ENCODE measurements at regions not wholly inside any gene's neighbourhood (a gene's known extent, or its start where the extent isn't known, plus 50 kb on each side); places are given as distances from the start of the nearest gene placed in this dataset.

- TF ChIP-seq CTCF (IDR thresholded peaks at IDR 0.05) (no peak), POLR2A (IDR thresholded peaks at IDR 0.05) (no peak)
- no peak overlapping the region for H3K4me3 ChIP-seq (ENCODE audit: low read depth, poor library complexity, severe bottlenecking)
- no peak for DNase-seq (ENCODE audit: low spot score in 2 of 2)
- intact Hi-C loops (cut with DNase I; ENCODE audit: low total_unique reads) = no loop called here
- WGBS, 2 donors = 93 to 95% methylated on average over 6 of the region's 6 CpGs
Observed at GRCh38 chr7:54242776-54243175, 299.4 kb upstream of the VSTM2A start.

GRCh38 chr7:54245020-54245419 is 297.2 kb upstream of the VSTM2A start:
- 72 to 76% methylated on average over 1 of the region's 1 CpG for WGBS, 2 donors
- no peak for DNase-seq (ENCODE audit: low spot score in 2 of 2)
- TF ChIP-seq POLR2A (IDR thresholded peaks at IDR 0.05) = no peak
- no peak for TF ChIP-seq CTCF (IDR thresholded peaks at IDR 0.05)
- intact Hi-C loops (cut with DNase I; ENCODE audit: low total_unique reads) = no loop called here
- no peak overlapping the region for H3K4me3 ChIP-seq (ENCODE audit: low read depth, poor library complexity, severe bottlenecking)

- TF ChIP-seq POLR2A (IDR thresholded peaks at IDR 0.05) = no peak
- TF ChIP-seq CTCF (IDR thresholded peaks at IDR 0.05) = no peak
- intact Hi-C loops (cut with DNase I; ENCODE audit: low total_unique reads) = no loop called here
- WGBS, 2 donors = 74 to 75% methylated on average over 3 of the region's 3 CpGs
Observed at GRCh38 chr7:54249686-54250085, 292.5 kb upstream of the VSTM2A start.

GRCh38 chr7:54252256-54253035 is 289.7 kb upstream of the VSTM2A start:
- 75 to 80% methylated on average over 7 of the region's 7 CpGs for WGBS, 2 donors
- TF ChIP-seq POLR2A (IDR thresholded peaks at IDR 0.05) (no peak), CTCF (IDR thresholded peaks at IDR 0.05) (no peak)
- DNase-seq (ENCODE audit: low spot score in 2 of 2) = no peak
- no peak overlapping the region for H3K4me3 ChIP-seq (ENCODE audit: low read depth, poor library complexity, severe bottlenecking)
- intact Hi-C loops (cut with DNase I; ENCODE audit: low total_unique reads) = no loop called here

More at GRCh38 chr7:54249686-54250085, 292.5 kb upstream of the VSTM2A start:
- H3K4me3 ChIP-seq (ENCODE audit: low read depth, poor library complexity, severe bottlenecking) = no peak overlapping the region
- no peak for DNase-seq (ENCODE audit: low spot score in 2 of 2)

- TF ChIP-seq POLR2A (IDR thresholded peaks at IDR 0.05) (no peak), CTCF (IDR thresholded peaks at IDR 0.05) (no peak)
- no peak overlapping the region for H3K4me3 ChIP-seq (ENCODE audit: low read depth, poor library complexity, severe bottlenecking)
- DNase-seq (ENCODE audit: low spot score in 2 of 2) = no peak
- 64 to 67% methylated on average over 5 of the region's 5 CpGs for WGBS, 2 donors
- intact Hi-C loops (cut with DNase I; ENCODE audit: low total_unique reads) = no loop called here
Observed at GRCh38 chr7:54253036-54253373, 289.2 kb upstream of the VSTM2A start.

- 38 to 56% methylated on average over 1 of the region's 1 CpG for whole genome bisulfite sequencing, 2 donors
Observed at GRCh38 chr7:54255242-54255641, 286.9 kb upstream of the VSTM2A start.

More at GRCh38 chr7:54255242-54255641, 286.9 kb upstream of the VSTM2A start:
- no peak for DNase-seq (ENCODE audit: low spot score in 2 of 2)
- no peak for TF ChIP-seq CTCF (IDR thresholded peaks at IDR 0.05)
- no peak for TF ChIP-seq POLR2A (IDR thresholded peaks at IDR 0.05)
- intact Hi-C loops (cut with DNase I; ENCODE audit: low total_unique reads) = no loop called here
- H3K4me3 ChIP-seq (ENCODE audit: low read depth, poor library complexity, severe bottlenecking) = no peak overlapping the region
